GM23248 (cell line): ENCODE measurements at regions not wholly inside any gene's neighbourhood (a gene's known extent, or its start where the extent isn't known, plus 50 kb on each side); places are given as distances from the start of the nearest gene placed in this dataset.

Experiments used
- DNase-seq: peaks from one replicate; pipeline ENCODE4 v3.0.0-alpha.2; 2015
- H2AFZ ChIP-seq: fragments of 200-600 bp; sonication (generic); 2 replicates; pipeline ENCODE4 v1.6.1; 2016; ENCODE audit warnings: antibody characterized with exemption
- H3F3A ChIP-seq: fragments of 200-600 bp; sonication (generic); 2 replicates; pipeline ENCODE4 v1.6.1; 2016; ENCODE audit warnings: mild to moderate bottlenecking, antibody characterized with exemption, mixed run types; ENCODE audit not compliant: insufficient read depth
- H3K27ac ChIP-seq: fragments of 200-600 bp; sonication (generic); 2 replicates; pipeline ENCODE4 v1.5.1; 2016; ENCODE audit warnings: mild to moderate bottlenecking
- H3K27me3 ChIP-seq: fragments of 200-600 bp; sonication (generic); replicated peaks from 2 replicates; pipeline ENCODE4 v1.6.1; 2016; ENCODE audit warnings: mild to moderate bottlenecking; ENCODE audit not compliant: insufficient read depth
- H3K36me3 ChIP-seq: fragments of 200-600 bp; sonication (generic); 2 replicates; pipeline ENCODE4 v1.6.1; 2016; ENCODE audit warnings: low read depth, mild to moderate bottlenecking
- H3K4me1 ChIP-seq: fragments of 200-600 bp; sonication (generic); 2 replicates; pipeline ENCODE4 v1.6.1; 2016; ENCODE audit warnings: mild to moderate bottlenecking; ENCODE audit not compliant: insufficient read depth
- H3K4me2 ChIP-seq: fragments of 200-600 bp; sonication (generic); one replicate; pipeline ENCODE4 v1.6.1; 2016; ENCODE audit warnings: mild to moderate bottlenecking; ENCODE audit not compliant: unreplicated experiment
- H3K4me3 ChIP-seq: fragments of 200-600 bp; sonication (generic); 2 replicates; pipeline ENCODE4 v1.5.1; 2016; ENCODE audit warnings: mild to moderate bottlenecking
- H3K79me2 ChIP-seq: fragments of 200-600 bp; sonication (generic); 2 replicates; pipeline ENCODE4 v1.6.1; 2016; ENCODE audit warnings: mild to moderate bottlenecking; ENCODE audit not compliant: insufficient read depth
- H3K9ac ChIP-seq: fragments of 200-600 bp; sonication (generic); 2 replicates; pipeline ENCODE4 v1.6.1; 2016; ENCODE audit warnings: mild to moderate bottlenecking
- H3K9me2 ChIP-seq: fragments of 200-600 bp; sonication (generic); 2 replicates; pipeline ENCODE4 v1.6.1; 2016; ENCODE audit warnings: mixed run types, mild to moderate bottlenecking, moderate library complexity; ENCODE audit not compliant: insufficient read depth
- H3K9me3 ChIP-seq: fragments of 200-600 bp; sonication (generic); one replicate; pipeline ENCODE4 v1.6.1; 2017; ENCODE audit warnings: low read depth
- H4K20me1 ChIP-seq: fragments of 200-600 bp; sonication (generic); 2 replicates; pipeline ENCODE4 v1.6.0; 2016; ENCODE audit not compliant: insufficient read depth
- EZH2 ChIP-seq: fragments of 200-600 bp; sonication (generic); IDR thresholded peaks from 2 replicates; pipeline ENCODE4 v1.6.1; 2018; ENCODE audit warnings: antibody characterized with exemption, mild to moderate bottlenecking; ENCODE audit not compliant: insufficient read depth, poor library complexity, severe bottlenecking
- EZH2phosphoT487 ChIP-seq: fragments of 200-600 bp; sonication (generic); IDR thresholded peaks from 2 replicates; pipeline ENCODE4 v1.6.1; 2018; ENCODE audit warnings: antibody characterized with exemption, moderate library complexity, mild to moderate bottlenecking, low read depth; ENCODE audit not compliant: insufficient read depth
- WGBS, 2 experiments: methylation state at CpG; one replicate each; pipeline ENCODE4 v1.1.6; 2015 to 2017; ENCODE audit warnings: low lambda C conversion rate in 2 of 2, low coverage in 1 of 2; ENCODE audit errors: missing lambda C conversion rate in 2 of 2; 5-methylcytosine and 5-hydroxymethylcytosine counted together
- in situ Hi-C: fragments of 300-500 bp; cut with MboI; formaldehyde crosslinking; loops from 2 replicates; pipeline ENCODE4 v1.15.0; 2020

- Histone ChIP-seq H4K20me1 (no peaks in the 10 kb centered on the region), H2AFZ (no peak overlapping the region), H3F3A (peaks cover 7% of the 10 kb centered on the region), H3K9me2 (no peaks in the 10 kb centered on the region), H3K79me2 (no peaks in the 10 kb centered on the region), H3K4me1 (peaks cover 11% of the 10 kb centered on the region; the same call in 1 of the 2 replicates), H3K9me3 (no peaks in the 10 kb centered on the region), H3K4me2 (no peak overlapping the region), H3K4me3 (no peak overlapping the region), H3K36me3 (no peaks in the 10 kb centered on the region), H3K27ac (no peak overlapping the region), H3K27me3 (no peaks in the 10 kb centered on the region), H3K9ac (no peak overlapping the region)
- no peak for DNase-seq
- no peak for TF ChIP-seq EZH2
- 76 to 77% methylated on average over 4 of the region's 4 CpGs for WGBS, 2 experiments
- in situ Hi-C loops, result no loop called here
Observed at GRCh38 chr5:31098811-31099210, 94.7 kb upstream of the CDH6 start.

- H3K9ac ChIP-seq, result no peak overlapping the region
- H3K9me3 ChIP-seq, result no peaks in the 10 kb centered on the region
- no peak overlapping the region for H3K4me3 ChIP-seq
- TF ChIP-seq EZH2 (no peak), EZH2phosphoT487 (no peak)
- H3K4me2 ChIP-seq, result no peak overlapping the region
- in situ Hi-C loops, result no loop called here
- no peaks in the 10 kb centered on the region for H4K20me1 ChIP-seq
- no peaks in the 10 kb centered on the region for H3K36me3 ChIP-seq
- no peak overlapping the region for H2AFZ ChIP-seq
- DNase-seq, result no peak
- H3F3A ChIP-seq, result peaks cover 7% of the 10 kb centered on the region
- H3K79me2 ChIP-seq, result no peaks in the 10 kb centered on the region
- H3K9me2 ChIP-seq, result no peaks in the 10 kb centered on the region
- H3K27ac ChIP-seq, result no peak overlapping the region
- H3K4me1 ChIP-seq, result peaks cover 11% of the 10 kb centered on the region; the same call in 1 of the 2 replicates
- no peaks in the 10 kb centered on the region for H3K27me3 ChIP-seq
Observed at GRCh38 chr5:31097851-31098250, 95.6 kb upstream of the CDH6 start.

DNA sequence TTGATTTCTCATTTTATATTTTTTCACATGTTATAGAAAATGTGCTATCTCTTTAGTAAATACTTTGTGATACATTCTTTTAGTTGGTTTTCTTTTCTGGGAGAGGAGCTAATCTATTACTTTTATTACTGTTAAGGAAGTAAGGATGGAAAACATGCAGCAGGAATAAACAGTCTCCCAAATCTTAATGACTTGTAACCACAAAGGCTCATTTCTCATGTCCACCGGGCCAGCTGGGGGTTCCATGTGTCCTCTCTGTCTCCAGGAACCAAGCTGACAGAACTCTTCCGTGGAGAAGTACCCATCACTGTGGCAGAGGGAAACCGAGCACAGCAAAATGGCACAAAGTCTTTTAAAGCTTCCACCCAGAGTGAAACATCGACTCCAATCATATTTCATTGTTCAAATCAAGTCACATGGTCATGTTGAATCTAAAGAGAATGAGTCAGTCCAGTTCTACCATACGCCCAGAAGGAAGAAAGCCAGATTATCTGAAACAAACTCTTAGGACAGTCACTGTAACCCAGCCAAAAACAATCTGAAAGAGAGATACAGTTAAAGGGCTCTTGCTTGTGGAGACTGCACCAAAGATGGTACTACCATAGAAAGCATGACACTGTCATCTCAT lies 97.1 kb upstream of the CDH6 start:
- in situ Hi-C loops, result no loop called here
- peak; percentile 60 for DNase-seq
- Histone ChIP-seq H3F3A (peaks cover 7% of the 10 kb centered on the region), H3K27ac (no peak overlapping the region), H3K27me3 (no peaks in the 10 kb centered on the region), H3K9me3 (no peaks in the 10 kb centered on the region), H3K9ac (no peak overlapping the region), H2AFZ (peak overlapping the region; percentile 49), H3K4me3 (no peak overlapping the region), H3K4me2 (no peak overlapping the region), H3K36me3 (no peaks in the 10 kb centered on the region), H3K4me1 (peaks cover 11% of the 10 kb centered on the region; the same call in 1 of the 2 replicates), H3K9me2 (no peaks in the 10 kb centered on the region), H3K79me2 (no peaks in the 10 kb centered on the region), H4K20me1 (no peaks in the 10 kb centered on the region)
- TF ChIP-seq EZH2 (no peak), EZH2phosphoT487 (no peak)
- 49 to 58% methylated on average over 5 of the region's 5 CpGs for WGBS, 2 experiments

DNA sequence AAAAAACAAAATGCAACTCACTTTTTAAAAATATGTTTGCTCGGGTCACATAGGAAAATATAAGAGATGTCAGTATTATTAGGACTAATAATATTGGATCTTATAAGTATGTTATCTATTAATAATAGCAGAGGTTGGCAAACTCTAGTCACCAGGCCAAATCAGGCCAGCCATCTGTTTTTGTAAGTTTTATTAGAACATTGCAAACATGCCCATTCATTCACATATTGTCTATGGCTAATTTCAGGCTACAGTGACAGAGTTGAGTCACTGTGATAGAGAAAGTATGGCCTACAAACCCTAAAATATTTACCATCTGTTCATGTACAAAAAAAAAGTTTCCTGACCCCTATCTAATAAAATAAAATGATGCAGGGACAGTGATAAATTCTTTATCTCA lies 97.7 kb upstream of the CDH6 start:
- Histone ChIP-seq H2AFZ (no peak overlapping the region), H3K9me2 (no peaks in the 10 kb centered on the region), H3K36me3 (no peaks in the 10 kb centered on the region), H4K20me1 (no peaks in the 10 kb centered on the region), H3K27ac (no peak overlapping the region), H3K27me3 (no peaks in the 10 kb centered on the region), H3K4me3 (no peak overlapping the region), H3K79me2 (no peaks in the 10 kb centered on the region), H3K4me1 (peaks cover 11% of the 10 kb centered on the region; the same call in 1 of the 2 replicates), H3F3A (peaks cover 7% of the 10 kb centered on the region), H3K9me3 (no peaks in the 10 kb centered on the region), H3K4me2 (no peak overlapping the region), H3K9ac (no peak overlapping the region)
- in situ Hi-C loops, result no loop called here
- no peak for DNase-seq
- WGBS, 2 experiments, result 89 to 90% methylated on average over 1 of the region's 1 CpG
- TF ChIP-seq EZH2phosphoT487 (no peak), EZH2 (no peak)

GRCh38 chr5:31091501-31091900 lies 102.0 kb upstream of the CDH6 start:
- Histone ChIP-seq H3K4me3 (no peak overlapping the region), H3K9me2 (no peaks in the 10 kb centered on the region), H3K36me3 (no peaks in the 10 kb centered on the region), H3K27me3 (no peaks in the 10 kb centered on the region), H3K79me2 (no peaks in the 10 kb centered on the region), H2AFZ (no peak overlapping the region), H3K9me3 (no peaks in the 10 kb centered on the region), H3F3A (peaks cover 7% of the 10 kb centered on the region), H3K27ac (no peak overlapping the region), H3K9ac (no peak overlapping the region), H3K4me2 (no peak overlapping the region), H3K4me1 (peaks cover 8% of the 10 kb centered on the region; the same call in 1 of the 2 replicates), H4K20me1 (no peaks in the 10 kb centered on the region)
- 78 to 83% methylated on average over 5 of the region's 5 CpGs for WGBS, 2 experiments
- in situ Hi-C loops, result no loop called here
- TF ChIP-seq EZH2phosphoT487, result no peak
- TF ChIP-seq EZH2, result no peak
- DNase-seq, result no peak
